Femur (tissue), 1 donor: ENCODE measurements at regions not wholly inside any gene's neighbourhood (a gene's known extent, or its start where the extent isn't known, plus 50 kb on each side); places are given as distances from the start of the nearest gene placed in this dataset.
"Not testable (repeated sequence)": the region's sequence is repeated elsewhere in the genome, so short reads cannot be mapped to it uniquely, and the experiment has no call there.

ENCODE experiments used
- DNase-seq: peaks from one replicate; pipeline ENCODE4 v3.0.0-alpha.2; 2017

GRCh38 chr15:72859757-72860145 lies 76.2 kb upstream of the ADPGK start:
- no peak for DNase-seq

DNA sequence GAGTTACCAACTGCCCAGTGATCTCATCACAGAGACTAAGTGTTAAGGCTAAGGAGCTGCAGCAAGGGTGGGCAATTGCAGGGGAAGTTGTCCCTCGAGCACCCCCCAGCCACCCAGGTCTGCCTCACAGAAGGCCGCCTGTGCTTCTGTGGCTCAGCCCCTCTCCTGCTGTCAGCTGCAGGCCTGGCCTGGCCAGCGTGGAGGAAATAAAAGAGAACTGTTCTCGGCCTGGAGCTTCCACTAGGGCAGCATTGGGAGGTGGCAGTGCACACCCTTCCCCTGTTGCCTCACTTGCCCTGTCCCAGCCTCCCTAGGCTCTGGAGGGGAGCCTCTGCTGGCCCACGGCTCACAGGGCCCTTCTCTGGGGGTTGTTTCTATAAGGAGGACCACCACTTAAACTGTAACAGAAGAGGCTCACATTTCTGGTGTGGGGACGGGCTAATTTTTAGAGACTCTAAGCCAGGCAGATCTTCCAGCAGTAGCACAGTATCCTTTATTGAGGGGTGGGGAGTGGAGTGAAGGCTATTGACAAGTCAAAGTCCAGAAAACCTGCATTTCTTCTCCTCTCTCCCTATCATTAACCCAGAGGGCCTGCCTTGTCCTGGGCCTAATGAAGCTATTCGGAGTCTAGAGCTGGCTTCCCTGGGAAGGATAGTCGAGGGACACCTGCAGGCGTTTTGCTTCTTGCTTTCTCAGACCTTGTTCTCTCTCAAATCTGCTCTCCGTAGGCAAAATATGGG lies 75.6 kb upstream of the ADPGK start:
- peak; percentile 30 for DNase-seq

- no peak for DNase-seq
Measured at GRCh38 chr15:72858205-72858604, 74.6 kb upstream of the ADPGK start.

DNA sequence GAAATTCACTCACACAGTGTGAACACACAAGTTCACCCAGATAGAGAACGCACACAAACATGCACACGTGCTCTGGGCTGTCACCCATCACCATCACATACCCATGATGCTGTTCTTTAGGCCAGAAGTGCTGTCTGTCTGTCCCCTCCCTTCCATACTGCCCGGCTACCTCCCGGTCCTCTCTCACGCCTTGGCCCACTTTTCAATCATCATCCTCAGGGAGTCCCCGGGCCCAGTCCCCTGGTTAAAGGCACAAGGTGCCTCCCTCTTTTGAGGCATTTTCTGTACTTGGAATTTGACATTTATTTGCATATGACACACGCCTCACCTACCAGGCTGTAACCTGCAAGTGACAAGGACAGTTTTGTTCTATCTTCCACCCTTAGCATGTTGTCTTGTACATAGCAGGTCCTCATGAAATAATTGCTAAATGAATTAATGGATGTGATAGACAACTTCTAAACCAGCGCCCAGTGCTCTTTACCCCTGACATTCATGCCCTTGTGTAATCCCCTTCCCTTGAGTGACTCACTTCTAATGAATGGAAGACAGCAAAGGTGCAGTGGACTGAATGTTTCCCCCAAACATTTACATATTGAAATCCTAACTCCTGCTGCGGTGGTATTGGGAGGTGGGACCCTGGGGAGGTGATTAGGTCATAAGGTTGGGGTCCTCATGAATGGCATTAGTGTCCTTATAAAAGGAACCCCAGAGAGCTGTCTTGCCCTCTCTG lies 73.9 kb upstream of the ADPGK start:
- no peak for DNase-seq

DNA sequence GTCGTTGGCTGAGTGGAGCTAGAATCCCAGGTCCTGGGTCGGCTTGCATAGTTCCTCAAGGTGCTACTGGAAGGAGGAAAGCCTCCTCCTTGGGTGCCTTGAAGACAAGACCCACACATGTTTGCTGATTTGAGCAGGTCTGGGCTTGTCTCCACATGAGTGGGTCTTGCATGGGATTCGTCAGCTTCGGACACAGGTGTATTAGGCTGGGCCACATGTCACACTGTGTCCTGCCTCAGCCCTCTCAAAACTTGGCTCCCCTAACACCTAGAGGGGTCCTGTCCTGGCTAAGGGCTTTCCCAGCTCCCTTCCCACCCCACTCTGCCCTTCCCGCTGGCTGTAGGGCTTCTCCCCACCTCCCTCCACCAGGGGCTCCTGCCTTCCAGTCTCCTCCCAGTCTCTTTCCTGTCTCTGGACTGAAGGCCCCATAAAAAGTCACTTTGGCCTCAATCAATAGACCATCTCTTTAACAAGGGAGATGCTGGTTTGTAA lies 73.0 kb upstream of the ADPGK start:
- DNase-seq = no peak

- DNase-seq = no peak
Measured at GRCh38 chr15:72855791-72856190, 72.2 kb upstream of the ADPGK start.

DNA sequence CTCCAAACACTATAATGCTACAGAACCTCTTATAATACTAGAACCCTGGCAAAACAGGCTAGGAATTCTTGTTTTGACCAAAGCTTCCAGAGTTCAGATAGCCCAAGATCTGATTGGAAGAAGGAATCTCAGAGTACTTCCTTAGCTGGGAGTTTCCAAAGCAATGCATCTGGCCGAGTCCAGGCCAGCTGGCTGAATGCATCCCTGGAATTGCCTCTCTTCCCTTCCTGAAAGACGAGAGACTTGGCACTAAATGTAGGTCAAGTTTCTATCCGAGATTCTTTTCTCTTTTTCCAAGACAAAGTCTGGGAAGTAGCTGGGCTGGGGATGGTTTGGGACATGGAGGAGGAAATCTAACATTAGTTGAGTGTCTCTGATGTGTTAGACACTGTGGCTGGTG lies 68.7 kb upstream of the ADPGK start:
- peak; percentile 81 for DNase-seq

- DNase-seq = no peak
Measured at GRCh38 chr15:72851586-72851985, 68.0 kb upstream of the ADPGK start.

DNA sequence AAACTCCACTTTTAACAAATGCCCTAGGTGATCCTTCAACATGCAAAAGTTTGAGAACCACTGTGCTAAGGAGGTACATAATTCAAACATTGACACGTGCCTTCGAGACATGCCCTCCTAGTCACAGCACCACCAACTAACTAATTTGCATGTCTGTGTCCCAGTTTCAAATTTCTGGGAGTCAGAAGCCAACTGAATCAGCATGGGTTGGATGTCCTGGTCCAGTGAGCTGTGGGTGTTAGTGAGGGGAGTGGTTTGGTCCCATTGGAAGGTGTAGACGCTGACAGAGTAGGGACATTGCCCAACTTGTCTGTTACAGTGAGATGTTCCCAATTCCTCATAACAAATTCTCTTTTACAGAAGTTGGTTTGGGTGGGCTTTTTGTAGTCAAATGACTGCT lies 67.3 kb upstream of the ADPGK start:
- DNase-seq = no peak

DNA sequence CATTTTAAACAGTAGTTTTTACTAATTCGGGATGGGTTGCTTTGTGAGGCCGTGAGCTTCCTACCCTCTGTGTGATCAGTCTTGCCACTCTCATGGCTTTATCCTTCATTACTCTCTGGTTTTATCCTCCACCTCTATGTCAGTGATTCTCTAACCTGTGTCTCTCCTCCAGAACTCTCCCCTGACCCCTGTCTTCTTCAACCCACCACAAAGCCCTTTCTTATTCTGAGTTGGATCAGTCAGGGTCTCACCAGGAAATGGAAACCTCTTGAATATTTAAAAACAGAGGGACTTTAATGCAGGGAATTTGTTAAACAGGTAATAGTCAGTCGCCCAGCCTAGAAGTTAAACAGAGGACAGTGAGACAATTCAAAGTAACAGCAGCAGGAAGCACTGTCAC lies 64.2 kb upstream of the ADPGK start:
- no peak for DNase-seq

DNA sequence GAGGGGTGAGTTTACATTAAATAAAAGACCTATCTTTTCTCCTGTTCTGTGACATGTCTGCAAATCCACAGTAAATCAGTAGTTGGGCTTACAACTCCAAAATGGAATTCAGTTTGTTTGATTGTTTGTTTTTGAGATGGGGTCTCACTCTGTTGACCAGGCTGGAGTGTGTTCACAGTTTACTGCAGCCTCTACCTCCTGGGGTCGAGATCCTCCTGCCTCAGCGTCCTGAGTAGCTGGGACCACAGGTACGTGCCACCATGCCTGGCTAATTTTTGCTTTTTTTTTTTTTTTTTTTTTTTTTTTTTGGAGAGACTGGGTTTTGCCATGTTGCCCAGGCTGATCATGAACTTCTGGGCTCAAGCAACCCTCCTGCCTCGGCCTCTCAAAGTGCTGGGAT lies 63.5 kb upstream of the ADPGK start:
- DNase-seq = no peak

DNA sequence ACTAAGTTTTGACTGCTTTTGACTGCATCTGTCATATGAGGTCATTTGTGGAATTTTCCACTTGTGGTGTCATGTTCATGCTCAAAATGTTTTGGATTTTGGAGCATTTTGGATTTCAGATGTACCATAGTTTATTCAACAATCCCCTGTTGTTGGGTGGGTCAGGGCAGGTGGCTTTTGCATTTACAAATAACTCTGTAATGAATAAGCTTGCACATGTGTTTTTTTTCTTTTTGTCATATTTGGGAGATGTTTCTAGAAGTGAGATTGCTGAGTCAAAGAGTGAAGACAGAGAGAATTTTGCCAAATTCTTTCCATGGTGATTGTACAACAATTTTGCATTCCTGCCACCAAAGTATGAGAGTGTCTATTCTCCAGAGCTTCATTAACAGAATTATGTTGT lies 62.4 kb upstream of the ADPGK start:
- no peak for DNase-seq

DNA sequence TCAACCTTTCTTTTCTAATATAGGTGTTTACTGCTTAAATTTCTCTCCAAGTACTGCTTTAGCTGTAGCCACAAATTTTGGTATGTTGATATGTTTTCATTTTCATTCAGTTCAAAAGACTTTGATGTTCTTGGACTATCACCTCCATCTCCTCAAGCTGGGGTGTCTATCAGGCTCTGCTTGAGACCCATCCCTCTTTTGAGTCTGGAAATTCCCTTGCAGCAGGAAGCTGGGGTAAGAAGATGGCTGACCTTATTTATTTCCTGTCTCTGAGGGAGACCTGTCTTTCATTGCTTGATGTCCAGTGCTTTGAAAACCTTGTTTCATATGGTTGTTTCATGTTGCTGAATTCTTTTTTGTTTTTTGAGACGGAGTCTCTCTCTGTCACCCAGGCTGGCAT lies 60.5 kb upstream of the ADPGK start:
- no peak for DNase-seq

DNA sequence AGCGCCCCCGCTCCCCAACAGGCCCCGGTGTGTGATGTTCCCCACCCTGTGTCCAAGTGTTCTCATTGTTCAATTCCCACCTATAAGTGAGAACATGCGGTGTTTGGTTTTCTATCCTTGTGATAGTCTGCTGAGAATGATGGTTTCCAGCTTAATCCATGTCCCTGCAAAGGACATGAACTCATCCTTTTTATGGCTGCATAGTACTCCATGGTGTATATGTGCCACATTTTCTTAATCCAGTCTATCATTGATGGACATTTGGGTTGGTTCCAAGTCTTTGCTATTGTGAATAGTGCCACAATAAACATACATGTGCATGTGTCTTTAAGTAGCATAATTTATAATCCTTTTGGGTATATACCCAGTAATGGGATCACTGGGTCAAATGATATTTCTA lies 59.8 kb upstream of the ADPGK start:
- DNase-seq = not testable (repeated sequence)

DNA sequence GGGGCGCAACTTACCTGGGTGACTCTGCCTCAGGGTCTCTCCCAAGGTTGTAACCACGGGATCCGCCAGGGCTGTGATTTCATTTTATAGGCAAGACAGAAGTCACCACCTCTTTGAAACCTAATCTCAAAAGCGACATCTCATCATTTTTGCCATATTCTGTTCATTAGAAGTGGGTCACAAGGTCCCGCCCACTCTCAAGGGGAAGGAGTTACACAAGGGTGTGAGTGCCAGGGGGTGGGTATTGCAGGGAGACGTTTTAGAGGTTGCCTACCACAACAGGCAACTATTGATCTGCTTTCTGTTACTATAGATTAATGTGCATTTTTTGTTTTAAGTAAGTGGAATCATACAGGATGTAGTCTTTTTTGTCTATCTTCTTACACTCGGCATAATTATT lies 56.6 kb upstream of the ADPGK start:
- no peak for DNase-seq

DNA sequence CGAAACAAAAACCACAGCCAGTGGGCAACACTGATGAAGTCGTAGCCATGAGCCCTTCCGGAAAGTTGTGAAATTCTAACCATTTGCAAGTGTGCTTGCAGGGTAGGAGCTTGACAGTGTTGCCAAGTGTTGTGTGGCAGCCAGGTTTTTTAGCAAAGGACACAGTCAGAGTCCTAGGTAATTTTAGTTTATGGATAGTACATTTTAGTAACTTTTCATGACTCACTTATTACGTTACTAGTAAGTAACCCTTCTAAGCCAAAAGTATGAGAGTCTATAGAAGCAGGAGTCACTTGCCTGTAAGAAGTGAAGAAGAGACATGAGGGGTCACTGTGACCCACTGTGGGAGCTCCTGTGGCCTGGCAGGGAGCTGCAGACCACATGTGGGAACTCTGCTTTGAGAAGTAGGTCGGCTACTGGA lies 54.8 kb upstream of the ADPGK start:
- peak; percentile 57 for DNase-seq

GRCh38 chr15:72836676-72837330 lies 53.2 kb upstream of the ADPGK start:
- DNase-seq = peak; percentile 36

DNA sequence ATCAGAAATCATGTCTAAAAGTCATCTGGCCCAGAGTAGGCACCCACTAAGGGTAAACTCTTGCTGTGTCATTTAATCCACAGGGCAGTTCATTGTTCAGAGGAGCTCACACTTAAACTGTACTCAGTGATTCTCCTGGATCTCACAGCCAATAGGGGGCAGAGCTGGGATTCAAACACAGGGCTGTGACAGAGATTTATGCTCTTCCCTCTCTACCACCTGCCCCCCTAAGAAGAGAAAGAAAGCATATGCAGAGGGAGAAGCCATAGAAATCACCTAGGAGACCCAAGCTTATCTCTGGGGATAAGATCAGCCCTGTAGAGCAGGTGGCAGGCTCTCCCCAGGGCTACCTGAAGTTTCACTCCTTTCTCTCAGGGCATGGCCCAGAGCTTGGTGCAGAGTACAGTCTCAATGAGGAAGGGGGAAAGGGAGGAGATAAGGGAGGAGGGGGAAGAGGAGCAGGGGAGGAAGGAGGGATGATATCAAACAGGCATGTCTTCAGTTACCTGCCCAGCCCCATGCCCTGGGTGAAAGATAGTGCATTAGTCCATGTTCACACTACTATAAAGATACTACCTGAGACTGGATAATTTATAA lies 51.8 kb upstream of the ADPGK start:
- no peak for DNase-seq

DNA sequence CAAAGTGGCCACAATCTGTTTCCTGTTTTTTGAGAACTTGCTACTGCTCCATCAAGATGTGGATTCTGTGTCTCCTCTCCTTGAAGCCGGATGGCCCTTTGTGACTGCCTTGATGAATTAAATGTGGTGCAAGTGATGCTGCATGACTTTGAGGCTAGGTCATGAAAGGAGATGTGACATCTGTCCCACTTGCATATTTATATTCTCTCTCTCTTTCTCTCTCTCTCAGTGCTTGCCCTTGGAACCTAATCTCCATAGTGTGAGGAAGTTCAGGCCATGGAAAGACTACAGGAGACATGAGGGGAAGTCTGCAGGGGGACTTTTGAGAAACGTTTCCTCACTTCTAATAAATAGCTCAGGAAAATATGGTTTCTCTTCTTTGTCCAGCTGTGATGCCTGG lies 50.0 kb upstream of the ADPGK start:
- DNase-seq = no peak
